Glutamatergic neuron (in vitro differentiated cells): ENCODE measurements at regions not wholly inside any gene's neighbourhood (a gene's known extent, or its start where the extent isn't known, plus 50 kb on each side); places are given as distances from the start of the nearest gene placed in this dataset.

Source experiments
- DNase-seq: peaks from one replicate; pipeline ENCODE4 v3.0.0; 2022
- H3K27ac Mint-ChIP-seq: one replicate; pipeline ENCODE4 v1.8.0; 2020; ENCODE audit warnings: mild to moderate bottlenecking, mixed read lengths, inconsistent platforms; ENCODE audit not compliant: unreplicated experiment
- H3K27me3 Mint-ChIP-seq: one replicate; pipeline ENCODE4 v1.8.0; 2020; ENCODE audit warnings: mild to moderate bottlenecking, moderate library complexity, mixed read lengths, inconsistent platforms; ENCODE audit not compliant: unreplicated experiment
- H3K36me3 Mint-ChIP-seq: one replicate; pipeline ENCODE4 v1.8.0; 2020; ENCODE audit warnings: mild to moderate bottlenecking, mixed read lengths, inconsistent platforms; ENCODE audit not compliant: unreplicated experiment
- H3K4me1 Mint-ChIP-seq: one replicate; pipeline ENCODE4 v1.8.0; 2020; ENCODE audit warnings: mild to moderate bottlenecking, low read depth, mixed read lengths, inconsistent platforms; ENCODE audit not compliant: unreplicated experiment
- H3K4me3 Mint-ChIP-seq: one replicate; pipeline ENCODE4 v1.8.0; 2020; ENCODE audit warnings: mild to moderate bottlenecking, mixed read lengths, inconsistent platforms; ENCODE audit not compliant: unreplicated experiment
- H3K9me3 Mint-ChIP-seq: one replicate; pipeline ENCODE4 v1.8.0; 2020; ENCODE audit warnings: mild to moderate bottlenecking, moderate library complexity, mixed read lengths, inconsistent platforms; ENCODE audit not compliant: unreplicated experiment
- TF ChIP-seq, protein P1 (sequence below): fragments of 200-600 bp; sonication (generic); IDR thresholded peaks from one replicate; pipeline ENCODE4 v1.5.0; 2021; ENCODE audit not compliant: partially characterized antibody, unreplicated experiment

DNA sequence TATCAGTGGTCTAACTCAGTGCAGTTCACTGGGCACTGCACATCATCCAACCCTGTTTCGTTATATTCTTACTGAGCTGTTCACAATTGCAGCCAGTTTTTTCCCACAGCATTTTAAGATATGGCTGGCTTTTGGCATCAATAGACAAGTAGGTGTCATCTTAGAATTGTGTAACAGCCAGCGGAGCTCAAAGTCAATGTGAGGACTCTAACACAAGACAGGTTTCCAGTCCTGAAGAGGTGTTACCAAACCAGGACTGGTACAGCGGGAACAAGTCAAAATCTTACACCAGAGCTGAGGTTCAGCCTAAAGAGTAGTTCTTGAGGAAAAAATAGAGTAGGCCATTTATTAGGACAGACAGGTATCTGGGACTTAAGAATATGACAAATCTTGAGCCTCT lies 313.3 kb downstream of the SEC16B start:
- Mint-ChIP-seq H3K4me3 (no peak overlapping the region), H3K27me3 (no peaks in the 10 kb centered on the region), H3K4me1 (peaks cover 9% of the 10 kb centered on the region), H3K36me3 (peaks cover 6% of the 10 kb centered on the region), H3K9me3 (peaks cover 4% of the 10 kb centered on the region), H3K27ac (no peak overlapping the region)
- TF ChIP-seq, protein P1, sequence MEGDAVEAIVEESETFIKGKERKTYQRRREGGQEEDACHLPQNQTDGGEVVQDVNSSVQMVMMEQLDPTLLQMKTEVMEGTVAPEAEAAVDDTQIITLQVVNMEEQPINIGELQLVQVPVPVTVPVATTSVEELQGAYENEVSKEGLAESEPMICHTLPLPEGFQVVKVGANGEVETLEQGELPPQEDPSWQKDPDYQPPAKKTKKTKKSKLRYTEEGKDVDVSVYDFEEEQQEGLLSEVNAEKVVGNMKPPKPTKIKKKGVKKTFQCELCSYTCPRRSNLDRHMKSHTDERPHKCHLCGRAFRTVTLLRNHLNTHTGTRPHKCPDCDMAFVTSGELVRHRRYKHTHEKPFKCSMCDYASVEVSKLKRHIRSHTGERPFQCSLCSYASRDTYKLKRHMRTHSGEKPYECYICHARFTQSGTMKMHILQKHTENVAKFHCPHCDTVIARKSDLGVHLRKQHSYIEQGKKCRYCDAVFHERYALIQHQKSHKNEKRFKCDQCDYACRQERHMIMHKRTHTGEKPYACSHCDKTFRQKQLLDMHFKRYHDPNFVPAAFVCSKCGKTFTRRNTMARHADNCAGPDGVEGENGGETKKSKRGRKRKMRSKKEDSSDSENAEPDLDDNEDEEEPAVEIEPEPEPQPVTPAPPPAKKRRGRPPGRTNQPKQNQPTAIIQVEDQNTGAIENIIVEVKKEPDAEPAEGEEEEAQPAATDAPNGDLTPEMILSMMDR = no peak
- no peak for DNase-seq

DNA sequence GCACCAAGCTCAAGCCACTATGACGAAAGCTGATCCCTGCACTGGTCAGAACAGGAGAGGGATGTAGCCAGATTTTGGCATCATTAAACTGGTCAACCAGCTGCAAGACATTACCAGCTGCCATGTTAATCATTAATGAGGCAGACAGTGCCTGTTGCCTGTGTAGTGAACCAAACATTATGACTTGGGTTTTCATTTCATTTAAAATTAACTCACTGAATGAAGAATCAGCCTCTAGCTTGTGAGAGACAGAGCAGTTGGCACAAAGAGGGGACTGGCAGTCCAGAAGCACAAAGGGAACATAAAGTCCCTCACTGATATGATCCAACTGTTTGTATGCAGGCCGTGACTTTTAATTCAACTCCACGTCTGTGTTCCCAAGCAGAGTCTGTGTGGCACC lies 318.9 kb downstream of the SEC16B start:
- Mint-ChIP-seq H3K36me3 (no peaks in the 10 kb centered on the region), H3K27me3 (no peaks in the 10 kb centered on the region), H3K9me3 (no peaks in the 10 kb centered on the region), H3K4me3 (no peak overlapping the region), H3K4me1 (peaks cover 5% of the 10 kb centered on the region), H3K27ac (no peak overlapping the region)
- TF ChIP-seq, protein P1 = no peak
- no peak for DNase-seq

DNA sequence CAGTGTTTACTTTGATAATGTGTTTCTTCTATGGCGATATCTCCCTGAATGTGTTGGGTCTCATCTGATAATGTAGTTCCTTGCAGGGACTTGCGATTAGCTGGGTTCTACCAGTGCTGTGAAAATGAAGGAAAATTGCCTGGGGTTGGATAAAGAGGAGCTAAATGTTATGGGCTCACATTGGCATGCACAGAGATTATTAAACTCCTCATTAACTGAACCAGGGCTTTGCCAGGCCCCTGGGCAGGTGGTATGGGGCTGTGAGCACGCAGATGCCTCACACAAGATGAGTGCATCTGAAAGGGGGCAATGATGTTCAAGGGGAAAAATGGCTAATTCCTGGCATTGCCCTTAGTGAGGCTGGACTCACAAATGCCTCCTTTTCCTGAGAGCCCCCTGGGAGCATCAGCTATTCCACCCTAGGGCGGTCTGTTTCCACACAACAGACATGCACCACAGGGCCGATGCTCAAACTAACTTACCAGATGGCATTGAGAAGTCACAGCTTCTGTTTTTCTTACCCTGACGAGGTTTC lies 321.1 kb downstream of the SEC16B start:
- TF ChIP-seq, protein P1 = no peak
- H3K27me3 Mint-ChIP-seq = no peaks in the 10 kb centered on the region
- H3K4me1 Mint-ChIP-seq = peaks cover 5% of the 10 kb centered on the region
- no peak overlapping the region for H3K4me3 Mint-ChIP-seq
- DNase-seq = no peak
- H3K27ac Mint-ChIP-seq = no peak overlapping the region
- H3K9me3 Mint-ChIP-seq = no peaks in the 10 kb centered on the region
- H3K36me3 Mint-ChIP-seq = no peaks in the 10 kb centered on the region

DNA sequence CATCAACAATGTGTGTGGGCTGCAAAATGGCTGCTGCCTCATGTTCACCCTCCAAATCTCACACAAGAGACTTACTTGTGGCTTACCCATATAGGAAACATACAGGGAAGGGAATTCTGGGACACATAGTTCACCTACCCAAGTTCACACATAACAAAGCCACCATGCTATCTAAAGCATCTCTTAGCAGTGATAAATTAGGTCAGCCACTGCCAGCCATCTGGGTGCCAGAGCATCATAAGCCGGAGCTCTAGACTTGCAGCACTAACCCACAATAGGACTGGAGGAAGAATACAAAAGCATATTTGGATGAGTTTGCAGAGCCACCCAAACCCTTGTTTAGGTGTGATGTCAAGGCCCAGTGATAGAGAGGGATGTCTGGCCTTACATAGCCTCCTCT lies 321.7 kb downstream of the SEC16B start:
- Mint-ChIP-seq H3K27me3 (no peaks in the 10 kb centered on the region), H3K9me3 (no peaks in the 10 kb centered on the region), H3K4me3 (no peak overlapping the region), H3K4me1 (peaks cover 5% of the 10 kb centered on the region), H3K27ac (no peak overlapping the region), H3K36me3 (no peaks in the 10 kb centered on the region)
- DNase-seq = no peak
- TF ChIP-seq, protein P1 = no peak

DNA sequence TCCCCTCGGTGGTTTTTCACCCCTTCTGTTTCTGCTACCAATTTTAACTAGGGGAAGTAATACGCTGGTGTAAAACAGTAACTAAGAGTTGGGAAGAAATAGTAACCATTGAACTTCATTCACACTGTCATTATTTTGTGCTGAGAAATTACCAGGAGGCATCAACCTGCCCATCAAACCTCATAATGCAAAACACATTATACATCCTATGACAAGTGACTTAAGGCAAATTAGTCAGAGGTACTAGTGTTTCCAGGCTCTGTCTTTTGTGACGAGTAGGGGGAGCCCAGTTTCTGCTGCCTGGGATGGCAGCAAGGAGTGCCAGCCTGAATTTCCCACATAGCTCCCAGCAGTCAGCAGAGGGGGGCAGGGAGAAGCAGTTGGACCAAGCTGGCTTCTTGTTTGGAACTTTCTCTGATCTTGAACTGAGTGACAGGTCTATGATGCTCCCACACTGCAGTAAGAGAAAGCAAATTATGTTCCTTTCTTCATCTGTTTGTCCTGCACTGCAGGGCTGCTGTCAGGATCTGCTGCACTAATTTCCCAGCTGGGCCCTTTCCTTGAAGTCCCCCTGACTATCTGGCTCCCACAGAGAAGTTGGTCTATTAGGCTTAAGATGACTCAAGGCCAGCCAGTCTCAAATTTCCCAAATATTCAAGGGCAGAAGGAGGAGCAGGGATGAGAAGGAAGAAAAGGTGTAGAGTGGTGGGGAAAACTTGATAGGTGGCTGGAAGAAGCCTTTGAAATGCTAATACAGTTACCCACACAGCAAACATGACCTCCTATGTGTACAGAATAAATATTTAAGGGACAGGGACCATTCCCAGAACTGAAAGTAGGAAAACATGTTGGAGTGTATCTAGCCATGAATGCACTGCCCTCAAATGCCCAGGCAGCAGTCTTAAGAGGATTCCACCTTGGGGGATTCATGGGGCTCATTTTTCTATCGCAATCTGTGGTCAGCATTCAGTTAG lies 322.8 kb downstream of the SEC16B start:
- H3K4me3 Mint-ChIP-seq = no peak overlapping the region
- no peak overlapping the region for H3K27ac Mint-ChIP-seq
- no peaks in the 10 kb centered on the region for H3K9me3 Mint-ChIP-seq
- H3K27me3 Mint-ChIP-seq = no peaks in the 10 kb centered on the region
- TF ChIP-seq, protein P1 = no peak
- peaks cover 5% of the 10 kb centered on the region for H3K4me1 Mint-ChIP-seq
- H3K36me3 Mint-ChIP-seq = no peaks in the 10 kb centered on the region
- no peak for DNase-seq
